Panc1 (cell line): ENCODE measurements at regions not wholly inside any gene's neighbourhood (a gene's known extent, or its start where the extent isn't known, plus 50 kb on each side); places are given as distances from the start of the nearest gene placed in this dataset.
A peak's percentile ranks its signal among the peaks of the same experiment; 100 is the strongest.

ENCODE experiments used
- ATAC-seq: fragments of 200-7000 bp; cut with Tn5 transposase; 2 replicates; pipeline ENCODE4 v1.9.1; 2020; ENCODE audit warnings: mild to moderate bottlenecking, moderate library complexity
- BruUV-seq: library from RNA; stranded (reverse); fragments of 400-500 nt; replicated peaks from 2 replicates; lab custom pipeline; 2021; lab: Mats Ljungman, UMichigan
- CTCF ChIA-PET: fragments of 300-600 bp; sonication (Branson Sonifier 250); formaldehyde crosslinking; loops from one replicate; lab custom pipeline; 2022; ENCODE audit warnings: antibody characterized with exemption; lab: Charles Lee
- POLR2A ChIA-PET: fragments of 300-600 bp; sonication (Branson Sonifier 250); formaldehyde crosslinking; loops from one replicate; lab custom pipeline; 2022; ENCODE audit warnings: antibody characterized with exemption; lab: Charles Lee
- DNase-seq: peaks from one replicate; pipeline ENCODE4 v3.0.0-alpha.2; 2010; ENCODE audit warnings: low read depth, low spot score
- H3K27ac ChIP-seq: 2 replicates; pipeline ENCODE4 v1.5.1; 2011; ENCODE audit warnings: mild to moderate bottlenecking, low read length, inconsistent platforms
- H3K27me3 ChIP-seq: fragments of 200-500 bp; sonication (Bioruptor generic); 2 replicates; pipeline ENCODE4 v1.6.0; 2014; ENCODE audit warnings: low read length, inconsistent platforms; ENCODE audit not compliant: control insufficient read depth, insufficient read depth
- H3K36me3 ChIP-seq: fragments of 200-500 bp; sonication (Bioruptor generic); 2 replicates; pipeline ENCODE4 v1.5.1; 2014; ENCODE audit warnings: inconsistent platforms, mild to moderate bottlenecking, low read length, moderate library complexity; ENCODE audit not compliant: control insufficient read depth, insufficient read depth
- H3K4me1 ChIP-seq: 2 replicates; pipeline ENCODE4 v1.5.1; 2011; ENCODE audit warnings: inconsistent platforms, mild to moderate bottlenecking, low read length, moderate library complexity; ENCODE audit not compliant: control insufficient read depth, insufficient read depth
- H3K4me3 ChIP-seq, 2 experiments: 2 replicates each; pipeline ENCODE4 v1.5.1; 2011 to 2012; ENCODE audit warnings: low read depth in 2 of 2, low read length in 2 of 2, mild to moderate bottlenecking in 2 of 2, inconsistent platforms in 1 of 2, moderate library complexity in 1 of 2
- H3K9me3 ChIP-seq: fragments of 200-500 bp; sonication (Bioruptor generic); 2 replicates; pipeline ENCODE4 v1.5.1; 2014; ENCODE audit warnings: low read depth, mild to moderate bottlenecking, inconsistent platforms, low read length, moderate library complexity; ENCODE audit not compliant: control insufficient read depth, insufficient read depth
- CTCF ChIP-seq: fragments of 450-650 bp; IDR thresholded peaks from 2 replicates; pipeline ENCODE4 v1.5.1; 2017; ENCODE audit warnings: mild to moderate bottlenecking
- POLR2AphosphoS5 ChIP-seq: IDR thresholded peaks from 2 replicates; pipeline ENCODE4 v1.6.1; 2012; ENCODE audit warnings: mild to moderate bottlenecking, low read depth, low read length, moderate library complexity
- REST ChIP-seq, 2 experiments: IDR thresholded peaks; 2 replicates each; pipeline ENCODE4 v1.6.1; 2011 to 2012; ENCODE audit warnings: low read depth in 2 of 2, control low read depth in 1 of 2, low read length in 1 of 2, mild to moderate bottlenecking in 1 of 2, moderate library complexity in 1 of 2; ENCODE audit not compliant: insufficient read depth in 1 of 2
- SIN3A ChIP-seq: IDR thresholded peaks from 2 replicates; pipeline ENCODE4 v1.6.1; 2012; ENCODE audit warnings: low read depth, mild to moderate bottlenecking, low read length, moderate library complexity, borderline replicate concordance; ENCODE audit not compliant: insufficient read depth
- TCF7L2 ChIP-seq: IDR thresholded peaks from 2 replicates; pipeline ENCODE4 v1.6.1; 2011; ENCODE audit warnings: mild to moderate bottlenecking, low read depth, low read length, inconsistent platforms
- in situ Hi-C: cut with HindIII; loops from 2 replicates; pipeline ENCODE4 v1.10.0; 2016; ENCODE audit warnings: low sequenced_read_pairs, low pct_unique_long_range_greater_than_20kb
- intact Hi-C: fragments of 100-400 bp; cut with micrococcal nuclease; formaldehyde crosslinking; loops from one replicate; pipeline ENCODE4 v1.10.0; 2022; ENCODE audit not compliant: unreplicated experiment

DNA sequence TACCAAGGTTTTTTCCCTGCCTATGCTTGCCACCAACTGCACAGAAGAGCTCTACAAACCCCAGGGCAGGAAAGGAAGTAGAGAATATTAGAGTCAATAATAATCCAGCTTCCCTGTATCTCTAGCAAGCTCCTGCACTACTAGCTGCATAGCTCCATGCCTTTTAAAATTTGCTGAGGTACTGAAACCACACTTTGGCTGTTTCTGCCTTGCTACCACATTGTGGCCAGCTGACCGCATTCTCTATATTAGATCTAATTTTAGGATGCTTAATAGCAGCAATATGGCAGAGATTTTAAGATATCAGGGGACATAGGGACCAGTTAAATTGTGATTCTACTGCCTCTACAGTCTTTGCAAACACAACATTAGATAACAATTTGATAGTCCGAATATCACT is 534.6 kb downstream of the MBD2 start:
- DNase-seq (no peak), ATAC-seq (no peak)
- Histone ChIP-seq H3K36me3 (no peaks in the 10 kb centered on the region), H3K9me3 (no peaks in the 10 kb centered on the region), H3K4me3 (no peak overlapping the region), H3K27me3 (no peaks in the 10 kb centered on the region), H3K27ac (no peak overlapping the region), H3K4me1 (no peaks in the 10 kb centered on the region)
- BruUV-seq: no TSS peak
- in situ Hi-C loops: no loop called here
- ChIA-PET POLR2A (no interaction called here), CTCF (no interaction called here)
- intact Hi-C loops: loop anchor here (10.0 kb wide), 1 partner anchor 425 kb away; no protein-coding TSS in a partner anchor
- TF ChIP-seq SIN3A (no peak), POLR2AphosphoS5 (no peak), CTCF (no peak), TCF7L2 (no peak), REST (IDR thresholded peaks at IDR 0.05; ENCODE audit: insufficient read depth in 1 of 2, low read depth in 2 of 2, low read length in 1 of 2) (no peak)

DNA sequence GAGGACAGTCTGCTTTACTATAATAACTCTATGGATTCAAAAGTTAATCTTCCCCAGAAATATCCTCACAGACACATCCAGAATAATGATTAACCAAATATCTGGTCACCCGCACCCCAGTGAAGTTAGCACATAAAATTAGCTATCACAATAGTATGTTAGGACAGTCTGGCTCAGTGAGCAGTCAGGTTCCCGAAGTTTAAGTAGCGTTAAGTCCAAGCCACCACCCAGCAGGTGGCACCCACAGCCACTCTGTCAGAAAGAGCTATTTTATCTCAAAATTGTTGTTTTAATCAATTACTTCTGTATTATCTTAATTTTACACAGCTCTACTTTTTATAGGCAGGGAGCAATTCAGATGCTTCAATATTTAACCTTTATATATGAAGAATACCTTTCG is 537.5 kb downstream of the MBD2 start:
- TF ChIP-seq POLR2AphosphoS5 (no peak), CTCF (0 out of 2 replicates have a peak, but pooled peaks have one; percentile 7)
- intact Hi-C loops (no loop called here), in situ Hi-C loops (no loop called here)
- CTCF ChIA-PET: interaction anchor here (0.9 kb wide), 1 partner anchor 408 kb away, joined by 3 read pairs; no protein-coding TSS in a partner anchor
- no peaks in the 10 kb centered on the region for H3K27me3 ChIP-seq
- H3K36me3 ChIP-seq: no peaks in the 10 kb centered on the region
- no peaks in the 10 kb centered on the region for H3K9me3 ChIP-seq
- DNase-seq: no peak
- H3K4me1 ChIP-seq: no peaks in the 10 kb centered on the region
- H3K4me3 ChIP-seq: no peak overlapping the region
- POLR2A ChIA-PET: no interaction called here
- no peak for ATAC-seq
- BruUV-seq: no TSS peak
- no peak overlapping the region for H3K27ac ChIP-seq
